GM19025 (cell line): ENCODE measurements at regions not wholly inside any gene's neighbourhood (a gene's known extent, or its start where the extent isn't known, plus 50 kb on each side); places are given as distances from the start of the nearest gene placed in this dataset.
"Not testable (repeated sequence)": the region's sequence is repeated elsewhere in the genome, so short reads cannot be mapped to it uniquely, and the experiment has no call there.

Experiments used
- ATAC-seq: cut with Tn5 transposase; IDR thresholded peaks from one replicate; pipeline ENCODE4 v1.9.1; 2021; ENCODE audit warnings: mild to moderate bottlenecking, low read depth, moderate library complexity; ENCODE audit not compliant: unreplicated experiment

GRCh38 chr4:75126870-75127269 lies 194.0 kb downstream of the PARM1 start:
- not testable (repeated sequence) for ATAC-seq

- ATAC-seq = no peak
Observed at GRCh38 chr4:75126058-75126457, 193.1 kb downstream of the PARM1 start.

- ATAC-seq = no peak
Observed at GRCh38 chr4:75122424-75123014, 189.6 kb downstream of the PARM1 start.

- no peak for ATAC-seq
Observed at GRCh38 chr4:75118739-75119138, 185.8 kb downstream of the PARM1 start.

- ATAC-seq = no peak
Observed at GRCh38 chr4:75110061-75110460, 177.1 kb downstream of the PARM1 start.

GRCh38 chr4:75107755-75108612 lies 175.1 kb downstream of the PARM1 start:
- no peak for ATAC-seq

- no peak for ATAC-seq
Observed at GRCh38 chr4:75102787-75103085, 169.8 kb downstream of the PARM1 start.

GRCh38 chr4:75101906-75102786 lies 169.2 kb downstream of the PARM1 start:
- ATAC-seq = no peak
